ENCODE measurements at regions not wholly inside any gene's neighbourhood (a gene's known extent, or its start where the extent isn't known, plus 50 kb on each side); places are given as distances from the start of the nearest gene placed in this dataset.
"Not testable (repeated sequence)": the region's sequence is repeated elsewhere in the genome, so short reads cannot be mapped to it uniquely, and the experiment has no call there.

- peak; percentile 42 for DNase-seq
These were observed 227.4 kb upstream of the AZI2 start for GRCh38 chr3:28575746-28576613.

GRCh38 chr3:28576614-28577200 lies 228.1 kb upstream of the AZI2 start:
- no peak for DNase-seq

GRCh38 chr3:28577941-28578500 lies 229.4 kb upstream of the AZI2 start:
- DNase-seq, result no peak

- no peak for DNase-seq
These were observed 237.7 kb upstream of the AZI2 start for GRCh38 chr3:28586325-28586724.

GRCh38 chr3:28587723-28588122 lies 239.1 kb upstream of the AZI2 start:
- no peak for DNase-seq

- no peak for DNase-seq
These were observed 241.6 kb upstream of the AZI2 start for GRCh38 chr3:28590216-28590615.

GRCh38 chr3:28590860-28591259 lies 242.2 kb upstream of the AZI2 start:
- DNase-seq, result no peak

GRCh38 chr3:28595372-28595771 lies 246.7 kb upstream of the AZI2 start:
- DNase-seq, result no peak

- no peak for DNase-seq
These were observed 248.8 kb upstream of the AZI2 start for GRCh38 chr3:28597452-28597851.

- DNase-seq, result no peak
These were observed 249.5 kb upstream of the AZI2 start for GRCh38 chr3:28598165-28598564.

- DNase-seq, result no peak
These were observed 252.7 kb upstream of the AZI2 start for GRCh38 chr3:28601291-28601690.

- DNase-seq, result no peak
These were observed 257.7 kb upstream of the AZI2 start for GRCh38 chr3:28606283-28606682.

GRCh38 chr3:28612232-28612631 lies 263.6 kb upstream of the AZI2 start:
- peak; percentile 31 for DNase-seq

- no peak for DNase-seq
These were observed 265.0 kb upstream of the AZI2 start for GRCh38 chr3:28613511-28614106.

- DNase-seq, result no peak
These were observed 266.4 kb upstream of the AZI2 start for GRCh38 chr3:28615071-28615470.

- DNase-seq, result no peak
These were observed 267.3 kb upstream of the AZI2 start for GRCh38 chr3:28615971-28616370.

- DNase-seq, result no peak
These were observed 269.2 kb upstream of the AZI2 start for GRCh38 chr3:28617821-28618220.

- DNase-seq, result no peak
These were observed 274.5 kb upstream of the AZI2 start for GRCh38 chr3:28623106-28623505.

- no peak for DNase-seq
These were observed 275.5 kb upstream of the AZI2 start for GRCh38 chr3:28624084-28624483.

- DNase-seq, result not testable (repeated sequence)
These were observed 279.2 kb upstream of the AZI2 start for GRCh38 chr3:28627843-28628242.

- no peak for DNase-seq
These were observed 285.4 kb upstream of the AZI2 start for GRCh38 chr3:28634019-28634418.

- DNase-seq, result no peak
These were observed 289.1 kb upstream of the AZI2 start for GRCh38 chr3:28637742-28638141.

GRCh38 chr3:28645149-28645548 lies 296.5 kb upstream of the AZI2 start:
- no peak for DNase-seq

GRCh38 chr3:28646435-28646834 lies 297.8 kb upstream of the AZI2 start:
- DNase-seq, result no peak
